ENCODE measurements at regions not wholly inside any gene's neighbourhood (a gene's known extent, or its start where the extent isn't known, plus 50 kb on each side); places are given as distances from the start of the nearest gene placed in this dataset.
"Not testable (repeated sequence)": the region's sequence is repeated elsewhere in the genome, so short reads cannot be mapped to it uniquely, and the experiment has no call there.

DNA sequence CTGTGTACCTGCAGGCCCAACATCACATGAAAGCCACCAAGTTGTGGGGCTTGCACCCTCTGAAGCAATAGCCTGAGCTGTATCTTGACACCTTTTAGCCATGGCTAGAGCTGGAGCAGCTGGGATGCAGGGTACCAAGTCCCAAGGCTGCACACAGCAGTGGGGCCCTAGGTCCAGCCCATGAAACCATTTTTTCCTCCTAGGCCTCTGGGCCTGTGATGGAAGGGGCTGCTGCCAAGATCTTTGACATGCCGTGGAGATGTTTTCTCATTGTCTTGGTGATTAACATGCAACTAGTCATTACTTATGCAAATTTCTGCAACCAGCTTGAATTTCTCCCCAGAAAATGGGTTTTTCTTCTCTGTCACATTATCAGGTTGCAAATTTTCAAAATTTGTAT is 387.2 kb upstream of the RIOK2 start:
- Histone ChIP-seq H3K27ac (ENCODE audit: low read depth, low read length) (no peak overlapping the region), H3K79me1 (ENCODE audit: low read length) (no peaks in the 10 kb centered on the region), H3K9ac (ENCODE audit: low read length) (no peak overlapping the region), H3K18ac (ENCODE audit: low read length) (no peak overlapping the region), H4K91ac (ENCODE audit: low read depth, low read length) (no peak overlapping the region), H3K14ac (ENCODE audit: low read length) (no peak overlapping the region), H3K4me3 (ENCODE audit: low read depth, low read length) (no peak overlapping the region), H2BK120ac (ENCODE audit: insufficient read depth, low read length, poor library complexity) (no peak overlapping the region), H3K4ac (ENCODE audit: low read depth, low read length) (no peak overlapping the region), H3K79me2 (ENCODE audit: control insufficient read depth, insufficient read depth, low read length, poor library complexity) (no peaks in the 10 kb centered on the region), H2AFZ (ENCODE audit: insufficient read depth, low read length, poor library complexity) (no peak overlapping the region), H2BK5ac (ENCODE audit: low read depth, low read length, poor library complexity) (no peak overlapping the region), H3K9me3 (ENCODE audit: insufficient read depth, low read depth, low read length) (peaks cover 9% of the 10 kb centered on the region), H2BK12ac (ENCODE audit: low read length) (no peak overlapping the region), H3K36me3 (ENCODE audit: control insufficient read depth in 1 of 2, insufficient read depth in 2 of 2, low read length in 2 of 2) (no peaks in the 10 kb centered on the region), H4K8ac (ENCODE audit: low read depth, low read length) (no peak overlapping the region), H3K27me3 (ENCODE audit: insufficient read depth, low read length) (no peaks in the 10 kb centered on the region), H3K4me1 (ENCODE audit: control insufficient read depth in 1 of 2, insufficient read depth in 2 of 2, low read length in 2 of 2) (no peaks in the 10 kb centered on the region), H4K12ac (ENCODE audit: low read depth, low read length) (no peak overlapping the region), H3K23ac (ENCODE audit: low read length) (no peak overlapping the region), H3K4me2 (ENCODE audit: low read length) (no peak overlapping the region), H2AK5ac (ENCODE audit: low read length) (no peak overlapping the region)
- no CpG with 5 or more reads among the region's 1 CpG for WGBS (ENCODE audit: extremely low coverage, insufficient coverage, insufficient read length)
- no peak for DNase-seq

DNA sequence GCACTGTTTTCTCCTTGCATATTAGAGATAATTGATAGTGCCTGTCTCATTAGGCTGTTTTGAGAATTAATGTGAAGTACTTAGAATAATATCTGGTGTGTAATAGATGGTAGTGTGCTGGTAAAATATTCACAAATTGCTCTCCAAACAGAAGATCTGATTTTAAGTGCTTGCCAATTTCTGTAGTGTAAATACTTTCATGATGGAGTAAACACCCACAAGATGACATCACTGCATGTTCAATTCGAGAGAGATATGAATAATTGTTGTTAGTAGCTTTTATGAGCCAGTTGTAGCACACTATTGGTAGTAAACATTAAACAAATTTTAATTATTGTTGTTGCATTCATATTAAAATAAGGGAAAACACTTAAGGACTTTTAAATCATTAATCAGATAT is 392.3 kb upstream of the RIOK2 start:
- Histone ChIP-seq H2BK120ac (ENCODE audit: insufficient read depth, low read length, poor library complexity) (no peak overlapping the region), H3K18ac (ENCODE audit: low read length) (no peak overlapping the region), H3K36me3 (ENCODE audit: control insufficient read depth in 1 of 2, insufficient read depth in 2 of 2, low read length in 2 of 2) (no peaks in the 10 kb centered on the region), H3K9ac (ENCODE audit: low read length) (no peak overlapping the region), H3K79me1 (ENCODE audit: low read length) (no peaks in the 10 kb centered on the region), H3K9me3 (ENCODE audit: insufficient read depth, low read depth, low read length) (peaks cover 2% of the 10 kb centered on the region), H3K79me2 (ENCODE audit: control insufficient read depth, insufficient read depth, low read length, poor library complexity) (no peaks in the 10 kb centered on the region), H2AFZ (ENCODE audit: insufficient read depth, low read length, poor library complexity) (no peak overlapping the region), H3K4me2 (ENCODE audit: low read length) (no peak overlapping the region), H2AK5ac (ENCODE audit: low read length) (no peak overlapping the region), H3K14ac (ENCODE audit: low read length) (no peak overlapping the region), H2BK5ac (ENCODE audit: low read depth, low read length, poor library complexity) (no peak overlapping the region), H3K4ac (ENCODE audit: low read depth, low read length) (no peak overlapping the region), H3K23ac (ENCODE audit: low read length) (no peak overlapping the region), H4K8ac (ENCODE audit: low read depth, low read length) (no peak overlapping the region), H2BK12ac (ENCODE audit: low read length) (no peak overlapping the region), H3K4me1 (ENCODE audit: control insufficient read depth in 1 of 2, insufficient read depth in 2 of 2, low read length in 2 of 2) (no peaks in the 10 kb centered on the region), H4K91ac (ENCODE audit: low read depth, low read length) (no peak overlapping the region), H3K27ac (ENCODE audit: low read depth, low read length) (no peak overlapping the region), H3K27me3 (ENCODE audit: insufficient read depth, low read length) (no peaks in the 10 kb centered on the region), H4K12ac (ENCODE audit: low read depth, low read length) (no peak overlapping the region), H3K4me3 (ENCODE audit: low read depth, low read length) (no peak overlapping the region)
- DNase-seq: no peak
- WGBS (ENCODE audit: extremely low coverage, insufficient coverage, insufficient read length): no CpG with 5 or more reads among the region's 1 CpG

GRCh38 chr5:97576956-97577355 is 393.9 kb upstream of the RIOK2 start:
- Histone ChIP-seq H2BK5ac (ENCODE audit: low read depth, low read length, poor library complexity) (no peak overlapping the region), H3K23ac (ENCODE audit: low read length) (no peak overlapping the region), H3K36me3 (ENCODE audit: control insufficient read depth in 1 of 2, insufficient read depth in 2 of 2, low read length in 2 of 2) (no peaks in the 10 kb centered on the region), H3K4me3 (ENCODE audit: low read depth, low read length) (no peak overlapping the region), H4K8ac (ENCODE audit: low read depth, low read length) (no peak overlapping the region), H4K91ac (ENCODE audit: low read depth, low read length) (no peak overlapping the region), H2AK5ac (ENCODE audit: low read length) (no peak overlapping the region), H3K27ac (ENCODE audit: low read depth, low read length) (no peak overlapping the region), H2BK120ac (ENCODE audit: insufficient read depth, low read length, poor library complexity) (no peak overlapping the region), H3K9me3 (ENCODE audit: insufficient read depth, low read depth, low read length) (no peaks in the 10 kb centered on the region), H3K4ac (ENCODE audit: low read depth, low read length) (no peak overlapping the region), H3K14ac (ENCODE audit: low read length) (no peak overlapping the region), H4K12ac (ENCODE audit: low read depth, low read length) (no peak overlapping the region), H3K9ac (ENCODE audit: low read length) (no peak overlapping the region), H3K27me3 (ENCODE audit: insufficient read depth, low read length) (no peaks in the 10 kb centered on the region), H2AFZ (ENCODE audit: insufficient read depth, low read length, poor library complexity) (no peak overlapping the region), H2BK12ac (ENCODE audit: low read length) (no peak overlapping the region), H3K4me1 (ENCODE audit: control insufficient read depth in 1 of 2, insufficient read depth in 2 of 2, low read length in 2 of 2) (no peaks in the 10 kb centered on the region), H3K4me2 (ENCODE audit: low read length) (no peak overlapping the region), H3K79me1 (ENCODE audit: low read length) (no peaks in the 10 kb centered on the region), H3K79me2 (ENCODE audit: control insufficient read depth, insufficient read depth, low read length, poor library complexity) (no peaks in the 10 kb centered on the region), H3K18ac (ENCODE audit: low read length) (no peak overlapping the region)
- no peak for DNase-seq
- WGBS (ENCODE audit: extremely low coverage, insufficient coverage, insufficient read length): no CpG with 5 or more reads among the region's 2 CpGs

DNA sequence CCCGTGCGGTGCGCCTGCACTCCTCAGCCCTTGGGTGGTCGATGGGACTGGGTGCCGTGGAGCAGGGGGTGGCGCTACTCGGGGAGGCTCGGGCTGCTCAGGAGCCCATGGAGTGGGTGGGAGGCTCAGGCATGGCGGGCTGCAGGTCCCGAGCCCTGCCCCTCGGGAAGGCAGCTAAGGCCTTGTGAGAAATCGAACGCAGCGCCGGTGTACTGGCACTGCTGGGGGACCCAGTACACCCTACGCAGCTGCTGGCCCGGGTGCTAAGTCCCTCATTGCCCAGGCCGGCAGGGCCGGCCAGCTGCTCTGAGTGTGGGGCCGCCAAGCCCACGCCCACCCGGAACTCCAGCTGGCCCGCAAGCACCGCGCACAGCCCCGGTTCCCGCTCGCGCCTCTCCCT is 396.9 kb upstream of the RIOK2 start:
- not testable (repeated sequence) for H3K79me2 ChIP-seq (ENCODE audit: control insufficient read depth, insufficient read depth, low read length, poor library complexity); DNase-seq; H3K4me3 ChIP-seq (ENCODE audit: low read depth, low read length); H3K9me3 ChIP-seq (ENCODE audit: insufficient read depth, low read depth, low read length); H3K4me2 ChIP-seq (ENCODE audit: low read length); H2BK120ac ChIP-seq (ENCODE audit: insufficient read depth, low read length, poor library complexity); H2AFZ ChIP-seq (ENCODE audit: insufficient read depth, low read length, poor library complexity); H3K18ac ChIP-seq (ENCODE audit: low read length); H4K91ac ChIP-seq (ENCODE audit: low read depth, low read length); H3K9ac ChIP-seq (ENCODE audit: low read length); H4K8ac ChIP-seq (ENCODE audit: low read depth, low read length); H3K79me1 ChIP-seq (ENCODE audit: low read length); H3K23ac ChIP-seq (ENCODE audit: low read length); H4K12ac ChIP-seq (ENCODE audit: low read depth, low read length); H3K36me3 ChIP-seq (ENCODE audit: control insufficient read depth in 1 of 2, insufficient read depth in 2 of 2, low read length in 2 of 2); H3K27me3 ChIP-seq (ENCODE audit: insufficient read depth, low read length); H2BK12ac ChIP-seq (ENCODE audit: low read length); H2AK5ac ChIP-seq (ENCODE audit: low read length); H3K4me1 ChIP-seq (ENCODE audit: control insufficient read depth in 1 of 2, insufficient read depth in 2 of 2, low read length in 2 of 2); H3K4ac ChIP-seq (ENCODE audit: low read depth, low read length); H3K27ac ChIP-seq (ENCODE audit: low read depth, low read length); H3K14ac ChIP-seq (ENCODE audit: low read length); H2BK5ac ChIP-seq (ENCODE audit: low read depth, low read length, poor library complexity)
- WGBS (ENCODE audit: extremely low coverage, insufficient coverage, insufficient read length): no CpG with 5 or more reads among the region's 29 CpGs
